Neural cell (in vitro differentiated cells): ENCODE measurements at regions not wholly inside any gene's neighbourhood (a gene's known extent, or its start where the extent isn't known, plus 50 kb on each side); places are given as distances from the start of the nearest gene placed in this dataset.

Experiments
- H2AFZ ChIP-seq: fragments of 200-600, 300-800 bp; sonication (generic), shearing (Covaris generic); 2 replicates; pipeline ENCODE4 v1.6.0; 2014; ENCODE audit warnings: low read depth, mild to moderate bottlenecking, antibody characterized with exemption, low read length, moderate library complexity
- H3F3A ChIP-seq: fragments of 200-600 bp; shearing (Covaris generic); 2 replicates; pipeline ENCODE4 v1.6.1; 2016; ENCODE audit warnings: mild to moderate bottlenecking, moderate library complexity, mixed read lengths, antibody characterized with exemption, low read length; ENCODE audit not compliant: insufficient read depth, poor library complexity, severe bottlenecking
- H3K27ac ChIP-seq: fragments of 200-600, 300-800 bp; sonication (generic), shearing (Covaris generic); 2 replicates; pipeline ENCODE4 v1.5.1; 2014; ENCODE audit warnings: mild to moderate bottlenecking, low read length, moderate library complexity
- H3K27me3 ChIP-seq: fragments of 300-800, 200-600 bp; sonication (generic), shearing (Covaris generic); 2 replicates; pipeline ENCODE4 v1.6.0; 2014; ENCODE audit warnings: mild to moderate bottlenecking, low read depth, low read length, moderate library complexity; ENCODE audit not compliant: insufficient read depth
- H3K36me3 ChIP-seq: fragments of 300-800, 200-600 bp; sonication (generic), shearing (Covaris generic); 2 replicates; pipeline ENCODE4 v1.5.1; 2014; ENCODE audit warnings: mild to moderate bottlenecking, antibody characterized with exemption, low read length, moderate library complexity; ENCODE audit not compliant: insufficient read depth
- H3K4me2 ChIP-seq: fragments of 300-800, 200-600 bp; sonication (generic), shearing (Covaris generic); 2 replicates; pipeline ENCODE4 v1.6.0; 2014; ENCODE audit warnings: mild to moderate bottlenecking, low read length
- H3K4me3 ChIP-seq: fragments of 300-800, 200-600 bp; sonication (generic), shearing (Covaris generic); 2 replicates; pipeline ENCODE4 v1.5.1; 2014; ENCODE audit warnings: mild to moderate bottlenecking, low read length, moderate library complexity
- H3K79me2 ChIP-seq: fragments of 200-600 bp; shearing (Covaris generic); replicated peaks from 2 replicates; pipeline ENCODE4 v1.6.0; 2014; ENCODE audit warnings: mild to moderate bottlenecking, low read length, moderate library complexity; ENCODE audit not compliant: insufficient read depth
- H3K9ac ChIP-seq: fragments of 300-800, 200-600 bp; sonication (generic), shearing (Covaris generic); 2 replicates; pipeline ENCODE4 v1.6.1; 2016; ENCODE audit warnings: mild to moderate bottlenecking, low read length, mixed read lengths
- H3K9me2 ChIP-seq: fragments of 200-600 bp; shearing (Covaris generic); 2 replicates; pipeline ENCODE4 v1.6.1; 2016; ENCODE audit warnings: mild to moderate bottlenecking, low read length, mixed read lengths; ENCODE audit not compliant: insufficient read depth
- H3K9me3 ChIP-seq: fragments of 200-600, 300-800 bp; sonication (generic), shearing (Covaris generic); 2 replicates; pipeline ENCODE4 v1.6.1; 2016; ENCODE audit warnings: mild to moderate bottlenecking, mixed run types, low read length, moderate library complexity, mixed read lengths
- H4K20me1 ChIP-seq: fragments of 200-600 bp; shearing (Covaris generic); 2 replicates; pipeline ENCODE4 v1.6.1; 2016; ENCODE audit warnings: mild to moderate bottlenecking, mixed run types; ENCODE audit not compliant: insufficient read depth
- EP300 ChIP-seq: fragments of 450-650 bp; conservative IDR thresholded peaks from 2 replicates; pipeline ENCODE4 v1.6.1; 2014; ENCODE audit warnings: antibody characterized with exemption, mild to moderate bottlenecking, moderate library complexity; ENCODE audit not compliant: poor library complexity, severe bottlenecking
- EZH2 ChIP-seq: fragments of 200-600, 300-800 bp; shearing (Covaris generic), sonication (generic); IDR thresholded peaks from 2 replicates; pipeline ENCODE4 v1.6.1; 2014; ENCODE audit warnings: antibody characterized with exemption, low read length, borderline replicate concordance, mild to moderate bottlenecking; ENCODE audit not compliant: insufficient read depth, poor library complexity, severe bottlenecking
- MXI1 ChIP-seq: fragments of 450-650 bp; conservative IDR thresholded peaks from 2 replicates; pipeline ENCODE4 v1.6.1; 2014; ENCODE audit warnings: antibody characterized with exemption, mild to moderate bottlenecking; ENCODE audit not compliant: poor library complexity, severe bottlenecking
- POLR2AphosphoS5 ChIP-seq: IDR thresholded peaks from 2 replicates; pipeline ENCODE4 v1.6.1; 2012
- RAD21 ChIP-seq: fragments of 450-650 bp; conservative IDR thresholded peaks from 2 replicates; pipeline ENCODE4 v1.6.1; 2014; ENCODE audit warnings: antibody characterized with exemption, mild to moderate bottlenecking, moderate library complexity
- SMC3 ChIP-seq: fragments of 450-650 bp; conservative IDR thresholded peaks from 2 replicates; pipeline ENCODE4 v1.6.1; 2014; ENCODE audit warnings: antibody characterized with exemption, mild to moderate bottlenecking, moderate library complexity; ENCODE audit not compliant: poor library complexity
- TAF1 ChIP-seq: IDR thresholded peaks from 2 replicates; pipeline ENCODE4 v1.6.1; 2012; ENCODE audit warnings: low read depth
- TF ChIP-seq, protein P1 (sequence below): fragments of 450-650 bp; IDR thresholded peaks from 2 replicates; pipeline ENCODE4 v1.5.1; 2014; ENCODE audit warnings: antibody characterized with exemption, mild to moderate bottlenecking, moderate library complexity; ENCODE audit not compliant: poor library complexity, severe bottlenecking
- TF ChIP-seq, protein P2 (sequence below): IDR thresholded peaks from 2 replicates; pipeline ENCODE4 v1.6.1; 2012; ENCODE audit warnings: borderline replicate concordance

DNA sequence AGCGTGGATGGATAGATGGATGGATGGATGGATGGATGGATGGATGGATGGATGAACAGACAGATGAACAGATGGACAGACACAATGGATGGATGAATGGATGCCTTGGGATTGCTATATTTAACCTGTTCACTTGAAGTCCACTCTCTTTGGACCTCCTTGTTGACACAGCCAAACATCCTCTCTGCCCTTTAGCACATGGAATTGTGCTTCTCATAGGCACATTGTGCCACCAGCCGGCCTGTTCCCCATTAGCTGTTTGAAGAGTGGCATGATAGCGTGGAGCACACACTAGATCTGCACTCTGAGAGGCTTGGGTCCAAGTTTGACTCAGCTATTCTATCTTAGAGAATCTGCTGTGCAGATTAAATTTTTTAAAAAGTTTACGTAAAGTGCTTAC lies 56.9 kb upstream of the GSC start:
- Histone ChIP-seq H3K36me3 (no peaks in the 10 kb centered on the region), H3K79me2 (no peaks in the 10 kb centered on the region), H3K4me3 (no peak overlapping the region), H4K20me1 (no peaks in the 10 kb centered on the region), H3K9ac (no peak overlapping the region), H3K27ac (no peak overlapping the region), H3F3A (no peaks in the 10 kb centered on the region), H3K4me2 (no peak overlapping the region), H2AFZ (no peak overlapping the region), H3K9me2 (no peaks in the 10 kb centered on the region), H3K9me3 (no peaks in the 10 kb centered on the region), H3K27me3 (no peaks in the 10 kb centered on the region)
- TF ChIP-seq, protein P1, sequence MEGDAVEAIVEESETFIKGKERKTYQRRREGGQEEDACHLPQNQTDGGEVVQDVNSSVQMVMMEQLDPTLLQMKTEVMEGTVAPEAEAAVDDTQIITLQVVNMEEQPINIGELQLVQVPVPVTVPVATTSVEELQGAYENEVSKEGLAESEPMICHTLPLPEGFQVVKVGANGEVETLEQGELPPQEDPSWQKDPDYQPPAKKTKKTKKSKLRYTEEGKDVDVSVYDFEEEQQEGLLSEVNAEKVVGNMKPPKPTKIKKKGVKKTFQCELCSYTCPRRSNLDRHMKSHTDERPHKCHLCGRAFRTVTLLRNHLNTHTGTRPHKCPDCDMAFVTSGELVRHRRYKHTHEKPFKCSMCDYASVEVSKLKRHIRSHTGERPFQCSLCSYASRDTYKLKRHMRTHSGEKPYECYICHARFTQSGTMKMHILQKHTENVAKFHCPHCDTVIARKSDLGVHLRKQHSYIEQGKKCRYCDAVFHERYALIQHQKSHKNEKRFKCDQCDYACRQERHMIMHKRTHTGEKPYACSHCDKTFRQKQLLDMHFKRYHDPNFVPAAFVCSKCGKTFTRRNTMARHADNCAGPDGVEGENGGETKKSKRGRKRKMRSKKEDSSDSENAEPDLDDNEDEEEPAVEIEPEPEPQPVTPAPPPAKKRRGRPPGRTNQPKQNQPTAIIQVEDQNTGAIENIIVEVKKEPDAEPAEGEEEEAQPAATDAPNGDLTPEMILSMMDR, result no peak
- TF ChIP-seq, protein P2, sequence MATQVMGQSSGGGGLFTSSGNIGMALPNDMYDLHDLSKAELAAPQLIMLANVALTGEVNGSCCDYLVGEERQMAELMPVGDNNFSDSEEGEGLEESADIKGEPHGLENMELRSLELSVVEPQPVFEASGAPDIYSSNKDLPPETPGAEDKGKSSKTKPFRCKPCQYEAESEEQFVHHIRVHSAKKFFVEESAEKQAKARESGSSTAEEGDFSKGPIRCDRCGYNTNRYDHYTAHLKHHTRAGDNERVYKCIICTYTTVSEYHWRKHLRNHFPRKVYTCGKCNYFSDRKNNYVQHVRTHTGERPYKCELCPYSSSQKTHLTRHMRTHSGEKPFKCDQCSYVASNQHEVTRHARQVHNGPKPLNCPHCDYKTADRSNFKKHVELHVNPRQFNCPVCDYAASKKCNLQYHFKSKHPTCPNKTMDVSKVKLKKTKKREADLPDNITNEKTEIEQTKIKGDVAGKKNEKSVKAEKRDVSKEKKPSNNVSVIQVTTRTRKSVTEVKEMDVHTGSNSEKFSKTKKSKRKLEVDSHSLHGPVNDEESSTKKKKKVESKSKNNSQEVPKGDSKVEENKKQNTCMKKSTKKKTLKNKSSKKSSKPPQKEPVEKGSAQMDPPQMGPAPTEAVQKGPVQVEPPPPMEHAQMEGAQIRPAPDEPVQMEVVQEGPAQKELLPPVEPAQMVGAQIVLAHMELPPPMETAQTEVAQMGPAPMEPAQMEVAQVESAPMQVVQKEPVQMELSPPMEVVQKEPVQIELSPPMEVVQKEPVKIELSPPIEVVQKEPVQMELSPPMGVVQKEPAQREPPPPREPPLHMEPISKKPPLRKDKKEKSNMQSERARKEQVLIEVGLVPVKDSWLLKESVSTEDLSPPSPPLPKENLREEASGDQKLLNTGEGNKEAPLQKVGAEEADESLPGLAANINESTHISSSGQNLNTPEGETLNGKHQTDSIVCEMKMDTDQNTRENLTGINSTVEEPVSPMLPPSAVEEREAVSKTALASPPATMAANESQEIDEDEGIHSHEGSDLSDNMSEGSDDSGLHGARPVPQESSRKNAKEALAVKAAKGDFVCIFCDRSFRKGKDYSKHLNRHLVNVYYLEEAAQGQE, result no peak
- TF ChIP-seq TAF1 (no peak), RAD21 (no peak), POLR2AphosphoS5 (no peak), SMC3 (no peak), EP300 (no peak), EZH2 (no peak), MXI1 (no peak)

DNA sequence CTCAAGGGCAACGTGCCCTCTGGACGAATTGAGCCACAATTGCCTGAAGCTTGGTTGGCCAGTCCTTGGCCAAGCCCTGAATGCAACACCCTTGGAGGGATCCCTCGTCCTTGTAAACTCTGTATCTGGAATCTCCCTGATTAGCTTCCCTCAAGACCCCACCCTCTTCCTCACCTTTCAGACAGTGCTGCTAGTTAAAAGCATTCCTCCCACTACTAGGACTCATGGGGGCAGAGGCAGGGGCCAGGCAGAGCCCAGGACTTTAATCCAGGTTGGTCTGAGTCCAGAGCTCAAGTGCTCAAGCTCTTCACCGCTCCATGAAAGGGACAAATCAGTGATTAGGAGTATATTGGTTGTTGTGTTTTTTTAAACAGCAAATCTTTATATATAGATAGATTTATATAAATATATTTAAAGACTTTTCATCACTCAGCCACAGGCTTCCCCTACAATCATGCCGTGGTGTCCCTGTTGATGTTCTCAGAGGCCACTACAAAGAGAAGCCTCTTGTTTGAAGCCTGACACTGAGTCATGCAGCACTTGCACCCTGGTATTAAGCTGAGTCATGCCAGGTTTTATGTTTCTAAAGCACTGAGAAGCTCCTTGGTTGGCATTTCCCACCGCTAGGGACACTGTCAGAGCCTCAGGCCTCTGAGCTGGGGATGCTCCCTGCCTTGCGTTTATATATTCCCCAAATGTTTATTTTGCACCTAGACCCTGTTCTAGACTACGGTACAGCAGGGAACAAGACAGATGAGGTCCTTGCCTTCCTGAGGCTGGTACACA lies 53.8 kb upstream of the GSC start:
- Histone ChIP-seq H3F3A (no peaks in the 10 kb centered on the region), H3K36me3 (no peaks in the 10 kb centered on the region), H4K20me1 (no peaks in the 10 kb centered on the region), H3K4me3 (no peak overlapping the region), H3K9ac (no peak overlapping the region), H3K9me3 (no peaks in the 10 kb centered on the region), H3K27ac (no peak overlapping the region), H3K79me2 (no peaks in the 10 kb centered on the region), H2AFZ (no peak overlapping the region), H3K9me2 (no peaks in the 10 kb centered on the region), H3K4me2 (no peak overlapping the region), H3K27me3 (no peaks in the 10 kb centered on the region)
- TF ChIP-seq MXI1 (no peak), TAF1 (no peak), POLR2AphosphoS5 (no peak), SMC3 (no peak), EZH2 (no peak), EP300 (no peak)
- TF ChIP-seq, protein P2, result no peak
- TF ChIP-seq, protein P1, result no peak
